ENCODE measurements at regions not wholly inside any gene's neighbourhood (a gene's known extent, or its start where the extent isn't known, plus 50 kb on each side); places are given as distances from the start of the nearest gene placed in this dataset.

- intact Hi-C loops (cut with DNase I): no loop called here
- Histone ChIP-seq H3K4me3 (no peak overlapping the region), H3K36me3 (no peaks in the 10 kb centered on the region), H3K4me1 (ENCODE audit: insufficient read depth) (no peaks in the 10 kb centered on the region), H3K27ac (no peak overlapping the region), H3K9me3 (no peaks in the 10 kb centered on the region), H3K27me3 (no peaks in the 10 kb centered on the region)
- 62 to 84% (median 71%) methylated on average over 3 of the region's 3 CpGs for WGBS, 3 donors
- TF ChIP-seq CTCF (IDR thresholded peaks at IDR 0.05) (no peak), EP300 (IDR thresholded peaks at IDR 0.05) (no peak), POLR2A (IDR thresholded peaks at IDR 0.05) (no peak)
- no peak for DNase-seq
Measured at GRCh38 chr18:68454511-68455228, 260.2 kb downstream of the TMX3 start.

GRCh38 chr18:68449292-68449691, 265.6 kb downstream of the TMX3 start:
- no peak for TF ChIP-seq CTCF (IDR thresholded peaks at IDR 0.05)
- no peak for TF ChIP-seq POLR2A (IDR thresholded peaks at IDR 0.05)
- TF ChIP-seq EP300 (IDR thresholded peaks at IDR 0.05): no peak
- no peak for DNase-seq
- intact Hi-C loops (cut with DNase I): no loop called here
- H3K27ac ChIP-seq: no peak overlapping the region
- H3K27me3 ChIP-seq: no peaks in the 10 kb centered on the region
- no peaks in the 10 kb centered on the region for H3K9me3 ChIP-seq
- WGBS, 3 donors: 72 to 77% (median 76%) methylated on average over 2 of the region's 2 CpGs
- no peak overlapping the region for H3K4me3 ChIP-seq
- H3K4me1 ChIP-seq (ENCODE audit: insufficient read depth): no peaks in the 10 kb centered on the region
- no peaks in the 10 kb centered on the region for H3K36me3 ChIP-seq

- no peak for TF ChIP-seq CTCF (IDR thresholded peaks at IDR 0.05)
- TF ChIP-seq POLR2A (IDR thresholded peaks at IDR 0.05): no peak
- no peak for TF ChIP-seq EP300 (IDR thresholded peaks at IDR 0.05)
Measured at GRCh38 chr18:68448736-68449135, 266.2 kb downstream of the TMX3 start.

GRCh38 chr18:68447286-68447685, 267.6 kb downstream of the TMX3 start:
- intact Hi-C loops (cut with DNase I): no loop called here
- Histone ChIP-seq H3K9me3 (no peaks in the 10 kb centered on the region), H3K27ac (no peak overlapping the region), H3K4me3 (no peak overlapping the region), H3K36me3 (no peaks in the 10 kb centered on the region), H3K4me1 (ENCODE audit: insufficient read depth) (no peaks in the 10 kb centered on the region), H3K27me3 (no peaks in the 10 kb centered on the region)
- WGBS, 3 donors: 74 to 91% (median 88%) methylated on average over 1 of the region's 1 CpG
- TF ChIP-seq EP300 (IDR thresholded peaks at IDR 0.05) (no peak), CTCF (IDR thresholded peaks at IDR 0.05) (no peak), POLR2A (IDR thresholded peaks at IDR 0.05) (no peak)
- no peak for DNase-seq

More at GRCh38 chr18:68448736-68449135, 266.2 kb downstream of the TMX3 start:
- Histone ChIP-seq H3K27me3 (no peaks in the 10 kb centered on the region), H3K4me3 (no peak overlapping the region), H3K4me1 (ENCODE audit: insufficient read depth) (no peaks in the 10 kb centered on the region), H3K36me3 (no peaks in the 10 kb centered on the region), H3K9me3 (no peaks in the 10 kb centered on the region), H3K27ac (no peak overlapping the region)
- no peak for DNase-seq
- intact Hi-C loops (cut with DNase I): no loop called here
- WGBS, 3 donors: 44 to 97% (median 93%) methylated on average over 1 of the region's 1 CpG

Measured in ovary (tissue), 7 donors.